RWPE1 (cell line): ENCODE measurements at regions not wholly inside any gene's neighbourhood (a gene's known extent, or its start where the extent isn't known, plus 50 kb on each side); places are given as distances from the start of the nearest gene placed in this dataset.

Experiments
- CTCF ChIA-PET: fragments of 350-600 bp; sonication (Branson Sonifier 250); formaldehyde crosslinking; extraction: SDS; loops from one replicate; lab custom pipeline; 2021; lab: Yijun Ruan, JAX
- POLR2A ChIA-PET: fragments of 400-600 bp; formaldehyde crosslinking; extraction: SDS; loops from one replicate; lab custom pipeline; 2020; ENCODE audit warnings: antibody characterized with exemption; ENCODE audit not compliant: low non-redundant PET; lab: Yijun Ruan, JAX
- DNase-seq: peaks from one replicate; pipeline ENCODE4 v3.0.0; 2012; ENCODE audit warnings: low spot score
- H3K27ac ChIP-seq: fragments of 450-650 bp; 2 replicates; pipeline ENCODE4 v1.5.1; 2017
- TF ChIP-seq, protein P1 (sequence below): fragments of 450-650 bp; conservative IDR thresholded peaks from 2 replicates; pipeline ENCODE4 v1.5.1; 2017; ENCODE audit warnings: low read depth, mild to moderate bottlenecking

DNA sequence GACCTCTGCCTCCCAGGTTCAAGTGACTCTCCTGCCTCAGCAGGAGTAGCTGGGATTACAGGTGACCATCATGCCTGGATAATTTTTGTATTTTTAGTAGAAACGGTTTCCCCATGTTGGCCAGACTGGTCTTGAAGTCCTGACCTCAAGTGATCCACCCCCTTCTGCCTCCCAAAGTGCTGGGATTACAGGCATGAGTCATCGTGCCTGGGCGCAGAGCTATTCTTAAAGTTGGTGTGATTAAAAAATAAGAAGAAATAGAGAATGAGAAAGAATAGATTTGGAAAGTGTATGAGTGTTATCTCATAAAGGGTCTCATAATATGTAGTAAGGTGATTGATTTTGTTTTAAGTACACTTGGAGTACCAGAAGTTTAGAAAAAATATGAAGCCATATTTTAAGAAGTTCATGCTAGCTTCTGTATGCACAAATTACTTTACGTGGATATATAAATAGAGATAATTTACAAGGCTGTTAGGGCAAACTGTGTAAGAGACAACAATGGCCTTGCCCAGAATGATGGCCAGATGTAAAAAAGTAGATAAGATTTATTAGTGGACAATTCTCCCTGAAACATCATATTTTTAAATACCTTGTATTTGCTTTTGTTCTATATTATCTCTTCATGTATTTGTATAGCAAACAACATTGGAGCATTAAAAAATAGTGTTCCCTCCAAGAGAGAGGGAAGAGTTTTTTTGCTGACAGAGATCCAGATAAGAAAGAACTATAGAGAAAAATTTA lies 1108.5 kb downstream of the SLC16A7 start:
- ChIA-PET POLR2A (no interaction called here), CTCF (interaction anchor here (0.7 kb wide), 1 partner anchor 226 kb away, joined by 3 read pairs; no protein-coding TSS in a partner anchor)
- TF ChIP-seq, protein P1, sequence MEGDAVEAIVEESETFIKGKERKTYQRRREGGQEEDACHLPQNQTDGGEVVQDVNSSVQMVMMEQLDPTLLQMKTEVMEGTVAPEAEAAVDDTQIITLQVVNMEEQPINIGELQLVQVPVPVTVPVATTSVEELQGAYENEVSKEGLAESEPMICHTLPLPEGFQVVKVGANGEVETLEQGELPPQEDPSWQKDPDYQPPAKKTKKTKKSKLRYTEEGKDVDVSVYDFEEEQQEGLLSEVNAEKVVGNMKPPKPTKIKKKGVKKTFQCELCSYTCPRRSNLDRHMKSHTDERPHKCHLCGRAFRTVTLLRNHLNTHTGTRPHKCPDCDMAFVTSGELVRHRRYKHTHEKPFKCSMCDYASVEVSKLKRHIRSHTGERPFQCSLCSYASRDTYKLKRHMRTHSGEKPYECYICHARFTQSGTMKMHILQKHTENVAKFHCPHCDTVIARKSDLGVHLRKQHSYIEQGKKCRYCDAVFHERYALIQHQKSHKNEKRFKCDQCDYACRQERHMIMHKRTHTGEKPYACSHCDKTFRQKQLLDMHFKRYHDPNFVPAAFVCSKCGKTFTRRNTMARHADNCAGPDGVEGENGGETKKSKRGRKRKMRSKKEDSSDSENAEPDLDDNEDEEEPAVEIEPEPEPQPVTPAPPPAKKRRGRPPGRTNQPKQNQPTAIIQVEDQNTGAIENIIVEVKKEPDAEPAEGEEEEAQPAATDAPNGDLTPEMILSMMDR: no peak
- H3K27ac ChIP-seq: no peak overlapping the region
- DNase-seq: no peak

- POLR2A ChIA-PET: no interaction called here
- CTCF ChIA-PET: no interaction called here
- DNase-seq: no peak
- no peak overlapping the region for H3K27ac ChIP-seq
- TF ChIP-seq, protein P1: no peak
These were observed 1114.4 kb downstream of the SLC16A7 start for GRCh38 chr12:60710246-60710645.

DNA sequence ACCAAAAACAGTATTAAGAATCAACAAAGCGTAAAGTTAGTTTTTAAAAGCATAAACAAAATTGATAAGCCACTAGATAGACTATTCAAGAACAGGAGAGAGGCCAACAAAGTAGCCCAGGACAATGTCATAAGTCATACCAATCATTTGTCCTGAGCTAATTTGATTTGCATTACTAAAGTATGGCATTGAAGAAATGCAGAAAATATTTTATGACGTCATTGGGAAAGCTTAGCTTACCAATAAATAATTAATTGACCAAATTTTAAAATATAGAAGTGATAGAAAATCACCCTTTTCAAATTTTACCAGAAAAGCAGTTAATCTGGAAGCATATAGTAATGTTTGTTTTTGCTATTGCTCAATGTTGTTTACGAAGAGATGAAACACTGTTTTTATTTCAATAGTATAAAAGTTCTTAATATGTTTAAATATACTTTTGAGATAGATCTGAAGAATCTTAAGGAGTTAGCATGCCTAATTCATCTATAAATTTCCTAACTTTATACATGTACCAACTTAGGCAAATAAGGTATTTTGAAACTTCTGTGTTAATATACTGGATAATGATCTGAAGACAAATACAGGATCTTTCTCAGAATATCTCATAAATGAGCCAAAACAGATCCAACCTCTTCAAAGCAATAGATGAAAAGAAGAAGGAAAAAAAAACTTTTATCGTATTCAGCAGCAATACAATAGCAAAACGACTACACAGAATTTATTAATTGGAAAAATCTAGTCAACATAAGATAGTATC lies 1118.5 kb downstream of the SLC16A7 start:
- ChIA-PET POLR2A (no interaction called here), CTCF (interaction anchor here (0.5 kb wide), 1 partner anchor 636 kb away, joined by 3 read pairs; no protein-coding TSS in a partner anchor)
- no peak for DNase-seq
- TF ChIP-seq, protein P1: no peak
- H3K27ac ChIP-seq: no peak overlapping the region

DNA sequence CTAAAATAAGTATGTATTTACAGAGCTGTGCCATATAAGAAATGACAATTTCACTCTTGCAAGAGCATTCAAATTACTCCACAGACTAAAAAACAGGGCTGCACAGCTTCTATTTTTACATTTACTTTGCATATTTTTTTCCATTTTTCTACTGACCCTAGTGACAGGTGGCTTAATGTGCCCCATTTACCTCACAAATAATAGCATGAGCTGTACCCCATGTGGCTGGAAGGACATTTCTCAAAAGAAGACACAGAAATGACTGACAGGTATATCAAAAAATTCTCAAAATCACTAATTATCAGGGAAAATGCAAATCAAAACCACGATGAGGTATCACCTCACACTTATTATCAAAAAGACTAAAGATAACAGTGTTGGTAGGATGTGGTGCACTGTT lies 1128.6 kb downstream of the SLC16A7 start:
- DNase-seq: no peak
- POLR2A ChIA-PET: no interaction called here
- H3K27ac ChIP-seq: no peak overlapping the region
- CTCF ChIA-PET: no interaction called here
- TF ChIP-seq, protein P1: no peak

DNA sequence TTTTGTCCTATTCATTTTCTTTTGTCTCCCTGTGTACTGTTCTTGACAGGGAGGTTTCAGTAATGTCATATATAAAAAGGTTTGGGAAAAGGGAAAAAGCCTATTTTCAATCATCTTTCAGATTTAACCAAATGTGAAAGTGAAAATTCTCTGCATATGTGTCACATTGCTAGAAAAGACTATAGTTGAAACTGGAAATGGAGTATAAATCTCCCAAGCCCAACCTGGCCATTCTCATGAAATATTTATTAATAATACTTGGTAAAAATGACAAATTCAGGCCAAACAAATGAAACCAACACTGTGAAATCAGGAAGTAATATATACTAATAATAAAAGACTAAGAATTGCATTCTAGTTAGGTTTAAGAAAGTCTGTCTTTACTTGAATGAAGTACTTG lies 1129.2 kb downstream of the SLC16A7 start:
- no peak overlapping the region for H3K27ac ChIP-seq
- CTCF ChIA-PET: no interaction called here
- POLR2A ChIA-PET: no interaction called here
- TF ChIP-seq, protein P1: no peak
- DNase-seq: no peak

DNA sequence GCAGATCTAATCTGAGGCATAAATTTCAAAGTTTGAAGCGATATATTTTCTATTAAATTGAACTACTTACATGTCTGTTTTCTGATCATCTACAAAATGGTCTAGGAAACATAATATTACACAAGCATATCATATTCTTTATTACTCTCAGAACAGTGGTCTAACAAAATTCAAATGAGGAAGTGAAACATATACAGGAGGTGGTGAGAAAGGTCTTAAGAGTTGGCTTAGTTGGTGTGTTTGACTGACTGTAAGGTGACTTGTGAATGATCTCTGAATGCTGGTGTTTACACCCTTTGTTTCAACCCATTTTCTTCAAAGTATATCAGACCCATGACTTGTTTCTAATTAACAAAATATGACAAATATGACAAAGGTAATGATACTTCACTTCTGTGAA lies 1156.8 kb downstream of the SLC16A7 start:
- TF ChIP-seq, protein P1: no peak
- no peak for DNase-seq
- ChIA-PET POLR2A (no interaction called here), CTCF (no interaction called here)
- H3K27ac ChIP-seq: no peak overlapping the region
